Thyroid gland (tissue), 4 donors: ENCODE measurements at regions not wholly inside any gene's neighbourhood (a gene's known extent, or its start where the extent isn't known, plus 50 kb on each side); places are given as distances from the start of the nearest gene placed in this dataset.

ENCODE experiments used
- POLR2A ChIP-seq, 2 donors: fragments of 450-650 bp; IDR thresholded peaks; one replicate each; pipeline ENCODE4 v1.6.1; 2017; ENCODE audit warnings: antibody characterized with exemption in 2 of 2, mild to moderate bottlenecking in 2 of 2, moderate library complexity in 1 of 2
- TF ChIP-seq, protein P1 (sequence below), 6 experiments: fragments of 200-600 bp in 3 of 6; fragments of 450-650 bp in 3 of 6; sonication (generic) in 3 of 6; IDR thresholded peaks; one replicate each; pipeline ENCODE4 v1.5.1; 2016 to 2019; ENCODE audit warnings: antibody characterized with exemption in 6 of 6, mild to moderate bottlenecking in 2 of 6, inconsistent platforms in 1 of 6, moderate library complexity in 1 of 6

DNA sequence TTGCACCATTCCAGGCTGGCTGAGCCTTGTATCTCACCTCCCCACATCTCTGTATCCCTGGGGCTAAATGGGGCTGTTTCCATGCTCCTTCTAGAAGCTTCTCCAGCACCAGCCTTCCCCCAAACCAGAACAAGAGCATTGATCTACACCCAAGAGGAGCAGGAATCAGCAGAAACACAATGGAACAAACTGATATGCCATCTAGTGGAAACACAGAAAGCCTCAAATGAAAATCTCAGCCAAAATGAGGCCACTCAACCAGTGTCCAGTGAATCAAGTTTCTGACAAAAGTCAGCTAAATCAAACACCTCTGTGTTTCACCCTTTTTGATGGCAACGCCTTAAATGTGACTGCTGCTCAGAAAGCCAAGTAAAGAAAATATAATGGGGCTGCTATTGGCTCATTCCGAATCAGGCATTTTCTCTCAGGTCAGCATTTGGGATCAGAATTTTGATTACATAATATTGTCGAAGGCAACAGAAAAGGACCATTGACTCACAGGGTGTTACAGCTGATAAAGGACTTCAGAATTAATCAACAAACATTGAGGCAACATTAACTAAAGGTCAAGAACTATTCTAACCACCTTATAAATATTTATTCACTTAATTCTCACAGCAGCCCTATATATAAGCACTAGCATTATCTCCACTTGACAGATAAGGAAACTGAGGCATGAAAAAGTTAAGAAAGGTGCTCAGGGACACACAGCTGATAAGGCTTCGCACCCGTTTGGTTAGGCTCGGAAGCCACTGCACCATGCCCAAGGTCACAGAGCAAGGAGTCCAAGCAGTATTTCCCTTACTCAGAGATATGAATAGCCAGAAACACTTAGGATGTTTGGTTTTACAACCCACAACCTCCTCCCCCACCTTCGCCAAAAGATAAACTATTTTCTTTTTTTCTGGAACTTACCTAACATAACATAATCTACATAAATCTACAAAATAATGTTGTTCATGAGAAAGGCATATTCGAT lies 85.8 kb upstream of the KCNJ15 start:
- TF ChIP-seq POLR2A (IDR thresholded peaks at IDR 0.05), result no peak
- TF ChIP-seq, protein P1, sequence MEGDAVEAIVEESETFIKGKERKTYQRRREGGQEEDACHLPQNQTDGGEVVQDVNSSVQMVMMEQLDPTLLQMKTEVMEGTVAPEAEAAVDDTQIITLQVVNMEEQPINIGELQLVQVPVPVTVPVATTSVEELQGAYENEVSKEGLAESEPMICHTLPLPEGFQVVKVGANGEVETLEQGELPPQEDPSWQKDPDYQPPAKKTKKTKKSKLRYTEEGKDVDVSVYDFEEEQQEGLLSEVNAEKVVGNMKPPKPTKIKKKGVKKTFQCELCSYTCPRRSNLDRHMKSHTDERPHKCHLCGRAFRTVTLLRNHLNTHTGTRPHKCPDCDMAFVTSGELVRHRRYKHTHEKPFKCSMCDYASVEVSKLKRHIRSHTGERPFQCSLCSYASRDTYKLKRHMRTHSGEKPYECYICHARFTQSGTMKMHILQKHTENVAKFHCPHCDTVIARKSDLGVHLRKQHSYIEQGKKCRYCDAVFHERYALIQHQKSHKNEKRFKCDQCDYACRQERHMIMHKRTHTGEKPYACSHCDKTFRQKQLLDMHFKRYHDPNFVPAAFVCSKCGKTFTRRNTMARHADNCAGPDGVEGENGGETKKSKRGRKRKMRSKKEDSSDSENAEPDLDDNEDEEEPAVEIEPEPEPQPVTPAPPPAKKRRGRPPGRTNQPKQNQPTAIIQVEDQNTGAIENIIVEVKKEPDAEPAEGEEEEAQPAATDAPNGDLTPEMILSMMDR (IDR thresholded peaks at IDR 0.05), result no peak
